ENCODE measurements at regions not wholly inside any gene's neighbourhood (a gene's known extent, or its start where the extent isn't known, plus 50 kb on each side); places are given as distances from the start of the nearest gene placed in this dataset.

- no peaks in the 10 kb centered on the region for H3K27me3 ChIP-seq
- no peaks in the 10 kb centered on the region for H3K4me1 ChIP-seq
- no peak for ATAC-seq
- no peak overlapping the region for H3K27ac ChIP-seq
- H3K36me3 ChIP-seq: no peaks in the 10 kb centered on the region
- no peak for DNase-seq
- H3K9me3 ChIP-seq: no peaks in the 10 kb centered on the region
- intact Hi-C loops (cut with DNase I): no loop called here
- TF ChIP-seq CTCF (IDR thresholded peaks at IDR 0.05): no peak
- H3K4me3 ChIP-seq: no peak overlapping the region
Observed at GRCh38 chr2:146241023-146241422, 1603.8 kb upstream of the ACVR2A start.

- no peak for TF ChIP-seq CTCF (IDR thresholded peaks at IDR 0.05)
- no peaks in the 10 kb centered on the region for H3K27me3 ChIP-seq
- no peaks in the 10 kb centered on the region for H3K36me3 ChIP-seq
- no peak overlapping the region for H3K4me3 ChIP-seq
- no peak overlapping the region for H3K27ac ChIP-seq
- H3K9me3 ChIP-seq: no peaks in the 10 kb centered on the region
- no peaks in the 10 kb centered on the region for H3K4me1 ChIP-seq
- intact Hi-C loops (cut with DNase I): no loop called here
- ATAC-seq (no peak), DNase-seq (no peak)
Observed at GRCh38 chr2:146240391-146240790, 1604.4 kb upstream of the ACVR2A start.

- no peak for ATAC-seq
- Histone ChIP-seq H3K27me3 (no peaks in the 10 kb centered on the region), H3K36me3 (no peaks in the 10 kb centered on the region), H3K4me1 (no peaks in the 10 kb centered on the region), H3K4me3 (no peak overlapping the region), H3K9me3 (no peaks in the 10 kb centered on the region), H3K27ac (no peak overlapping the region)
- DNase-seq: no peak
- TF ChIP-seq CTCF (IDR thresholded peaks at IDR 0.05): no peak
- intact Hi-C loops (cut with DNase I): no loop called here
Observed at GRCh38 chr2:146239392-146240135, 1605.3 kb upstream of the ACVR2A start.

- ATAC-seq (no peak), DNase-seq (no peak)
- H3K36me3 ChIP-seq: no peaks in the 10 kb centered on the region
- TF ChIP-seq CTCF (IDR thresholded peaks at IDR 0.05): no peak
- H3K27ac ChIP-seq: no peak overlapping the region
- no peaks in the 10 kb centered on the region for H3K9me3 ChIP-seq
- intact Hi-C loops (cut with DNase I): no loop called here
- no peaks in the 10 kb centered on the region for H3K4me1 ChIP-seq
- H3K4me3 ChIP-seq: no peak overlapping the region
- H3K27me3 ChIP-seq: no peaks in the 10 kb centered on the region
Observed at GRCh38 chr2:146238254-146238966, 1606.4 kb upstream of the ACVR2A start.

- no peak overlapping the region for H3K27ac ChIP-seq
- H3K27me3 ChIP-seq: no peaks in the 10 kb centered on the region
- ATAC-seq (no peak), DNase-seq (no peak)
- TF ChIP-seq CTCF (IDR thresholded peaks at IDR 0.05): no peak
- intact Hi-C loops (cut with DNase I): no loop called here
- no peak overlapping the region for H3K4me3 ChIP-seq
- no peaks in the 10 kb centered on the region for H3K36me3 ChIP-seq
- no peaks in the 10 kb centered on the region for H3K9me3 ChIP-seq
- no peaks in the 10 kb centered on the region for H3K4me1 ChIP-seq
Observed at GRCh38 chr2:146235158-146235557, 1609.7 kb upstream of the ACVR2A start.

Data from left lung (tissue), 4 donors.